GM21825 (cell line): ENCODE measurements at regions not wholly inside any gene's neighbourhood (a gene's known extent, or its start where the extent isn't known, plus 50 kb on each side); places are given as distances from the start of the nearest gene placed in this dataset.
"Not testable (repeated sequence)": the region's sequence is repeated elsewhere in the genome, so short reads cannot be mapped to it uniquely, and the experiment has no call there.

ENCODE experiments used
- ATAC-seq: cut with Tn5 transposase; IDR thresholded peaks from one replicate; pipeline ENCODE4 v1.9.1; 2021; ENCODE audit warnings: mild to moderate bottlenecking, moderate library complexity; ENCODE audit not compliant: unreplicated experiment

GRCh38 chrX:123788193-123788592, 55.3 kb upstream of the THOC2 start:
- ATAC-seq = not testable (repeated sequence)

DNA sequence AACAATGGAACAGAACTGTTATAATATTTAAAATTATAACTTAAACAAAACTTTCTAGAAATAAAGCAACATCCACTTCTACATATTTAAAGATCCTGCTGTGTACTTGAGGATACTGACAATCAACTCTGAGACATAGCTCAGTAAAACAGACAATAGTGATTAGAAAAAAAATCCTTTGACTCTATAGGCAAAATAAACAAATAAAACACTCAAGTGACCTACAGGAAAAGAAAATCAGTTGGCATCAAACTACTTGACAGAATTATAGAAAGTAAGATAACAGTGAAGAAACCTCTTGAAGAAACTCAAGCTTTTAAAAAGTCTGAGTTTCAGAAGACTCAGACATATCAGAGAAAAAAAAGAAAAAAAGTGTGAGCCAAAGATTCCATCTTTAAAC, 55.9 kb upstream of the THOC2 start:
- ATAC-seq = no peak

DNA sequence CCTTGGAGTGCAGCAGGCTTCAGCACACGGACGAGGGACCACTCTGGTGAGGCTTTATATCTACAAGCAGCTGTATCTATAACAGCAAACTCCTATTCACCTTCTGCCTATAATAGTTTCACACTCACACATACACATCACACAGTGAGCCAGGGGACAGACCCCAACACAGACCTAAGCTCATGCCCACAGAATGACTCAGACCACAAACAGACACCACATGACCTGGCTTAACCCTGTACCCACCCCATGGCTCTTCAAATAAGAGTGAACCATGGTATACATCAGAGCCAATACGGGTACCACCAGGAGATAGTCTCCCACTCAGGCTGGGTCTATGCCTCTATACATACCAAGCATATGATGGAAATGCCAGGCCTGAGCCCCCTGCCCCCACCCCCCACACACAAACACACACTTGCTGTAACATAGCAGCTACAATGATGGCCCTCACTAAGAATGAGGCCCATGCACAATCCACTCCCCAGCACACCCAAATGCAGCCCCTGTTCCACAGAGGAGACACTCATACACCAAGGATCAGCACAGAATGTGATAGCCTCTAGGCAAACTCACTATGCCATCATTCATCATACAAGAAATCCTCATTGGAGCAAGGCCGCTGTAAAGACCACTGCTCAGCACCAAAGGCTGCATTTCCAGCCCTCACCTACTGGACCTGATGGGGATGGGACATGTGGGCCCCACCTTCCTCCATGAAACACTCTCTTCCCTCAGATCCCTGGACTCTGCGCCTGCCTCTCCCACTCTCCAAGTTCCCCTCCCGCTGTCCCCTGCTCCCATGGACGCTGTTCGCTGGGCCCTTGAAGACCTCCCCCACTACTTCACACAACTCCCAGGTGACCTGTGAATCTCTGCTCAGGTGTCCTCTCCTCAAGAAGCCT, 62.1 kb upstream of the XIAP start:
- ATAC-seq = no peak

DNA sequence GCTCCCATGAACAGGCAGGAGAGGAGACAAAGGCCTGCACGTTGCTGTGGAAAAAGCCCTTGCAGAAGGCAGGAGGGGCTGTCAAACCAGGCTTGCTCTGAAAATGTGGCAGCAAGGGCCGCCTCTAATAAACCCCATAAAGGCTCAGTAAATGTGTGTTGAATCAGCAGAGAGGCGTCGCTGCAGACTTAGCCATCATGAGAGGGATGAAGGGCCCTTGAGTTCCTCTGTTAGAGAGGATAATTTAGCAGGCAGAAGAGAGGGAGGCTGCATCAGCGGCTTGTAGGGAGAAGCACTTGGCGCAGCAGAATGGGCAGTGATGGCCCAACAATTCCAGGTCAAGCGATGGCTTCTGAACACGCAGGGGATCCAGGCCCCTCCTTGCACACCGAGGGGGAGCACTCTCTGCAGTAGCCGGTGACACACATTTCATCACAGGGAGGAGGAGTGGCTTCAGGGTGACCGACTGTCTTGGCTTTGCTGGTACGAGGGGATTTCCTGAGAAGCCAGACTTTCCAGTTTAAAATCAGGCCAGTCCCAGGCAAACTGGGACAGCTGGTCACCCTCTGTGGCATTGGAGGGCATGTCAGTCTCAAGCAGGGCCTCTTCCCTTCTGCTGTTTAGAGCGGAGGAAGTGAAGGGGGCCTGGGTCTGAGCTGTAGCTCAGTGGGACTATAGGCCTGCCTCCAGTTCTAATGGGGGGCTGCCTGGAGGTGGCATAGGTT, 61.0 kb upstream of the XIAP start:
- not testable (repeated sequence) for ATAC-seq

GRCh38 chrX:123801901-123802300, 58.0 kb upstream of the XIAP start:
- ATAC-seq = no peak

DNA sequence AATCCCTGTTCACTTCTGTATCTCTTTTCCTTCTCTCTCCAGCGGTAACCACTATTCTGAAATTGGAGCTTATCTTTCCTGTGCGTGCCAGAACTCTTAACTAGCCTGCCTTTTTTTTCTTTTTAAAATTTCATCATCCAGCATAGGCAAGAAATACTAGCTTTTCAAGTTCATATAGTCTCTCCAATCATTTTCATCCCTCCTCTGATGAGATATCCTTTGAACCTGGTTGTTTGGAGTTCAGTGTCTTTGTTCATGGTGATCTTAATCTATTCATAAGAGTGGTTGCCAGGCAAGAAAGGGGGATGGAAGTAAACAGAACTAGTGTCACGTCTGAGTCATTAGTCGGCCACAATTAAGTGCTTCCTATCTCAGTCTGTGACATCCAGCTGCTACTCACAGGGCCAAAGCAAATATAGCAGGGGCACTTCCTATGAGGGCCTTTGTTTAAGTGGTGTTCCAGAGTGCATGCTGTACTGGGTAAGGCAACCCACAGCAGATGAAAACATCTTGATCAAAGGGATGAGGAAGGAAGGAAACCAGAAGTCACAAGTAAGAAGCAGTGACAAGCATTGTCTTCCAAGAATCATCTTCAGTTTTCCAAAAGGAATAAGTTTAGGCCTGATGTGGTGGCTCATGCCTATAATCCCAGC, 56.4 kb upstream of the XIAP start:
- ATAC-seq = peak; percentile 51

GRCh38 chrX:123803984-123804365, 55.9 kb upstream of the XIAP start:
- ATAC-seq = not testable (repeated sequence)

DNA sequence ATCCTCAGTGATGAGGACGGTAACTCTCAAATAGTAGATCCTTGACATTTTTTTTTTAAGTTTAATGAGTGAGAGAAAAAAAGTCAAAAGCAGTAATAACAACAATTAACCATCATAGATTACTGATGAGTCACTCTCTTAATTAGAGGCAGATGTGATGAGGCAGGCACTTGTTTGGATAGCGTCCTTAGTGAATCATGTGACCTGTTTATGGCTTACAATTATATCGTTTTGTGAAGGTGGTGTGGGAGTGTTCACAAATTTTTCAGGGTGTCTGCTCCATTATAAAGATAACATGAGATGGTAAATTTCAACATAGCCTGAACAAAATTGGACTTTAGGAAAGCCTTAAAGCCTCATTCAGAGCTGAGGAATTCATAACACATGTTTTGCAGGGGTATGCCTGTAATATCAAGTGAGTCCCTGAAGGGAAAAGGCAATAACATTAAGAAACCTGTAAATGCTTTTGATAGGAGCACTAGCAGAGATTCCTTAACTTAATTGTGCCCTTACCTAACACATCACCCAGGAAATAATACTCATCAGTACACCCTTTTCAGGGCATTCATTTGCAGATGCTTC, 51.9 kb upstream of the XIAP start:
- ATAC-seq = no peak

DNA sequence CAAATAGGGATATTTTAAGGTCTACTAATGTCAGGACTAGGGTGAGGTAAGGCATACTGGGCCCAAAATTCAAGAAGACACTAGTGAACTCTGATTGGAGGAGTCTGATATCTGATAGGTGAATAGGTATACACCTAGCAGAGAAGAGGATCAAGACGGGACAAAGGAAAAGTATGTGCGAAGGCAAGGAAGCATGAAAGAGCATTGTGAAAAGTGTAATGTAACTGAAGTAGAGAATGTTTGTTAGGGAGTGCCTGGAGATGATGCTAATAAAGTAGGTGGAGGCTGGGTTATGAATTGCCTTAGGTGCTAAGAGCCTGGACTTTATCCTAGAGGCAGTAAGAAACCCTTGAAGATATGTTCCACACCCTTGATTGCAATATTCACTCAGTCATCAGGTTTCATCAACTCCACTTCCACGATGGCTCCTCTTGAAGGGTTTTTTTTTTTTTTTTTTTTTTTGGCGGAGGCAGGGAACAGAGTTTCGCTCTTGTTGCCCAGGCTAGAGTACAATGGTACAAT, 49.9 kb upstream of the XIAP start:
- ATAC-seq = no peak
